ENCODE measurements at regions not wholly inside any gene's neighbourhood (a gene's known extent, or its start where the extent isn't known, plus 50 kb on each side); places are given as distances from the start of the nearest gene placed in this dataset.

- Mint-ChIP-seq H3K4me1 (no peaks in the 10 kb centered on the region), H3K27me3 (peaks cover 1% of the 10 kb centered on the region), H3K27ac (no peak overlapping the region), H3K36me3 (ENCODE audit: low read depth) (peaks cover 1% of the 10 kb centered on the region), H3K9me3 (no peaks in the 10 kb centered on the region), H3K4me3 (no peak overlapping the region)
- ATAC-seq (no peak), DNase-seq (no peak)
Measured at GRCh38 chr3:110895054-110895453, 176.6 kb upstream of the NECTIN3 start.

GRCh38 chr3:110897046-110897445 lies 174.6 kb upstream of the NECTIN3 start:
- DNase-seq (no peak), ATAC-seq (no peak)
- no peaks in the 10 kb centered on the region for H3K4me1 Mint-ChIP-seq
- peaks cover 3% of the 10 kb centered on the region for H3K27me3 Mint-ChIP-seq
- H3K9me3 Mint-ChIP-seq = no peaks in the 10 kb centered on the region
- no peak overlapping the region for H3K27ac Mint-ChIP-seq
- H3K36me3 Mint-ChIP-seq (ENCODE audit: low read depth) = no peaks in the 10 kb centered on the region
- H3K4me3 Mint-ChIP-seq = no peak overlapping the region

GRCh38 chr3:110900576-110900975 lies 171.0 kb upstream of the NECTIN3 start:
- Mint-ChIP-seq H3K4me1 (no peaks in the 10 kb centered on the region), H3K4me3 (no peak overlapping the region), H3K27me3 (peaks cover 2% of the 10 kb centered on the region), H3K36me3 (ENCODE audit: low read depth) (no peaks in the 10 kb centered on the region), H3K27ac (no peak overlapping the region), H3K9me3 (no peaks in the 10 kb centered on the region)
- DNase-seq (no peak), ATAC-seq (no peak)

- peaks cover 2% of the 10 kb centered on the region for H3K27me3 Mint-ChIP-seq
Measured at GRCh38 chr3:110901536-110901935, 170.1 kb upstream of the NECTIN3 start.

GRCh38 chr3:110902453-110903085 lies 169.0 kb upstream of the NECTIN3 start:
- no peak overlapping the region for H3K4me3 Mint-ChIP-seq
- no peaks in the 10 kb centered on the region for H3K36me3 Mint-ChIP-seq (ENCODE audit: low read depth)
- H3K9me3 Mint-ChIP-seq = no peaks in the 10 kb centered on the region
- H3K27ac Mint-ChIP-seq = no peak overlapping the region
- H3K27me3 Mint-ChIP-seq = peaks cover 2% of the 10 kb centered on the region
- H3K4me1 Mint-ChIP-seq = no peaks in the 10 kb centered on the region
- no peak for ATAC-seq
- DNase-seq = no peak

More at GRCh38 chr3:110901536-110901935, 170.1 kb upstream of the NECTIN3 start:
- no peak for DNase-seq
- Mint-ChIP-seq H3K27ac (no peak overlapping the region), H3K9me3 (no peaks in the 10 kb centered on the region), H3K4me3 (no peak overlapping the region), H3K36me3 (ENCODE audit: low read depth) (no peaks in the 10 kb centered on the region), H3K4me1 (no peaks in the 10 kb centered on the region)
- no peak for ATAC-seq

- Mint-ChIP-seq H3K27ac (no peak overlapping the region), H3K4me1 (no peaks in the 10 kb centered on the region), H3K36me3 (ENCODE audit: low read depth) (no peaks in the 10 kb centered on the region), H3K27me3 (peaks cover 2% of the 10 kb centered on the region), H3K4me3 (no peak overlapping the region), H3K9me3 (no peaks in the 10 kb centered on the region)
- ATAC-seq (no peak), DNase-seq (no peak)
Measured at GRCh38 chr3:110903771-110904519, 167.7 kb upstream of the NECTIN3 start.

GRCh38 chr3:110904520-110904890 lies 167.1 kb upstream of the NECTIN3 start:
- DNase-seq = no peak
- H3K9me3 Mint-ChIP-seq = no peaks in the 10 kb centered on the region
- no peak for ATAC-seq
- no peaks in the 10 kb centered on the region for H3K4me1 Mint-ChIP-seq
- H3K4me3 Mint-ChIP-seq = no peak overlapping the region
- no peaks in the 10 kb centered on the region for H3K36me3 Mint-ChIP-seq (ENCODE audit: low read depth)
- H3K27ac Mint-ChIP-seq = no peak overlapping the region
- peaks cover 2% of the 10 kb centered on the region for H3K27me3 Mint-ChIP-seq

GRCh38 chr3:110905121-110905520 lies 166.5 kb upstream of the NECTIN3 start:
- H3K27me3 Mint-ChIP-seq = peaks cover 2% of the 10 kb centered on the region
- H3K4me3 Mint-ChIP-seq = no peak overlapping the region
- H3K4me1 Mint-ChIP-seq = no peaks in the 10 kb centered on the region
- DNase-seq (no peak), ATAC-seq (no peak)
- H3K36me3 Mint-ChIP-seq (ENCODE audit: low read depth) = no peaks in the 10 kb centered on the region
- no peak overlapping the region for H3K27ac Mint-ChIP-seq
- no peaks in the 10 kb centered on the region for H3K9me3 Mint-ChIP-seq

GRCh38 chr3:110909839-110910238 lies 161.8 kb upstream of the NECTIN3 start:
- DNase-seq (no peak), ATAC-seq (no peak)
- peaks cover 1% of the 10 kb centered on the region for H3K27me3 Mint-ChIP-seq
- H3K4me1 Mint-ChIP-seq = no peaks in the 10 kb centered on the region
- no peak overlapping the region for H3K4me3 Mint-ChIP-seq
- no peaks in the 10 kb centered on the region for H3K9me3 Mint-ChIP-seq
- no peaks in the 10 kb centered on the region for H3K36me3 Mint-ChIP-seq (ENCODE audit: low read depth)
- H3K27ac Mint-ChIP-seq = no peak overlapping the region

GRCh38 chr3:110910346-110910955 lies 161.2 kb upstream of the NECTIN3 start:
- no peak for ATAC-seq

GRCh38 chr3:110918963-110919362 lies 152.7 kb upstream of the NECTIN3 start:
- no peaks in the 10 kb centered on the region for H3K9me3 Mint-ChIP-seq
- peaks cover 7% of the 10 kb centered on the region for H3K27me3 Mint-ChIP-seq
- no peaks in the 10 kb centered on the region for H3K4me1 Mint-ChIP-seq
- H3K27ac Mint-ChIP-seq = no peak overlapping the region
- ATAC-seq = no peak
- H3K4me3 Mint-ChIP-seq = no peak overlapping the region
- DNase-seq = no peak
- no peaks in the 10 kb centered on the region for H3K36me3 Mint-ChIP-seq (ENCODE audit: low read depth)

More at GRCh38 chr3:110910346-110910955, 161.2 kb upstream of the NECTIN3 start:
- Mint-ChIP-seq H3K27me3 (peaks cover 1% of the 10 kb centered on the region), H3K27ac (no peak overlapping the region), H3K9me3 (no peaks in the 10 kb centered on the region), H3K4me3 (no peak overlapping the region), H3K36me3 (ENCODE audit: low read depth) (no peaks in the 10 kb centered on the region), H3K4me1 (no peaks in the 10 kb centered on the region)
- no peak for DNase-seq

- ATAC-seq = no peak
- H3K27ac Mint-ChIP-seq = no peak overlapping the region
- H3K9me3 Mint-ChIP-seq = no peaks in the 10 kb centered on the region
- H3K27me3 Mint-ChIP-seq = peaks cover 20% of the 10 kb centered on the region
- no peak overlapping the region for H3K4me3 Mint-ChIP-seq
- no peaks in the 10 kb centered on the region for H3K4me1 Mint-ChIP-seq
- H3K36me3 Mint-ChIP-seq (ENCODE audit: low read depth) = no peaks in the 10 kb centered on the region
- DNase-seq = no peak
Measured at GRCh38 chr3:110925798-110926197, 145.8 kb upstream of the NECTIN3 start.

- DNase-seq (no peak), ATAC-seq (no peak)
- Mint-ChIP-seq H3K36me3 (ENCODE audit: low read depth) (no peaks in the 10 kb centered on the region), H3K27me3 (peaks cover 17% of the 10 kb centered on the region), H3K4me1 (no peaks in the 10 kb centered on the region), H3K9me3 (no peaks in the 10 kb centered on the region), H3K4me3 (no peak overlapping the region), H3K27ac (no peak overlapping the region)
Measured at GRCh38 chr3:110928016-110928662, 143.5 kb upstream of the NECTIN3 start.

- no peak overlapping the region for H3K27ac Mint-ChIP-seq
- H3K9me3 Mint-ChIP-seq = no peaks in the 10 kb centered on the region
- H3K4me3 Mint-ChIP-seq = no peak overlapping the region
- H3K36me3 Mint-ChIP-seq (ENCODE audit: low read depth) = no peaks in the 10 kb centered on the region
- ATAC-seq = no peak
- no peaks in the 10 kb centered on the region for H3K4me1 Mint-ChIP-seq
- H3K27me3 Mint-ChIP-seq = peaks cover 14% of the 10 kb centered on the region
- no peak for DNase-seq
Measured at GRCh38 chr3:110929816-110930215, 141.8 kb upstream of the NECTIN3 start.

- no peak for DNase-seq
- no peak for ATAC-seq
- no peak overlapping the region for H3K4me3 Mint-ChIP-seq
- H3K36me3 Mint-ChIP-seq (ENCODE audit: low read depth) = no peaks in the 10 kb centered on the region
- H3K9me3 Mint-ChIP-seq = no peaks in the 10 kb centered on the region
- peaks cover 9% of the 10 kb centered on the region for H3K27me3 Mint-ChIP-seq
- H3K4me1 Mint-ChIP-seq = no peaks in the 10 kb centered on the region
- H3K27ac Mint-ChIP-seq = no peak overlapping the region
Measured at GRCh38 chr3:110932567-110932966, 139.0 kb upstream of the NECTIN3 start.

Data from activated naive CD8-positive, alpha-beta T cell treated with anti-CD3 and anti-CD28 coated beads, Interleukin-2, amount 50 U/mL, for 24 hours (primary cell).